GM18519 (cell line): ENCODE measurements at regions not wholly inside any gene's neighbourhood (a gene's known extent, or its start where the extent isn't known, plus 50 kb on each side); places are given as distances from the start of the nearest gene placed in this dataset.
"Not testable (repeated sequence)": the region's sequence is repeated elsewhere in the genome, so short reads cannot be mapped to it uniquely, and the experiment has no call there.

Source experiments
- ATAC-seq: cut with Tn5 transposase; IDR thresholded peaks from one replicate; pipeline ENCODE4 v1.9.1; 2021; ENCODE audit warnings: mild to moderate bottlenecking, moderate library complexity; ENCODE audit not compliant: unreplicated experiment, low FRiP score

DNA sequence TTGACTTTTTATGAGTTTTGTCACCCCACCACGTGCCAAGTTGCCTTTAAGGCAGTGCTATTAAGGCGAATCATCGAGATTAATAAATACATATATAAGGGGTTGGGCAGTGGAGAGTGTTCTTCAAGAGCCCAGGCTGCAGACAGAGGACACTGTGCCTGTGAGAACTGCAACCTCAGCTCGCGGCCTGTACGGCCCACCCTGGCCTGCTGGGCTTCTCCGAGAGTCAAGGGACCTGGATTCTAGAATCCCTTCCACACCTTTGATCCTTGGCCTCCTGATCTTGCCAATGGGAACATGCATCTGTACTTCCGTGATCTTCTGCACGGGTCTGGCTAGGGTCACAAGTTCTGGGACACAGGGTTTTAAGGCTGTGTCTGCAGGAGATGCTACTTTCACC lies 54.5 kb downstream of the IRX5 start:
- no peak for ATAC-seq

DNA sequence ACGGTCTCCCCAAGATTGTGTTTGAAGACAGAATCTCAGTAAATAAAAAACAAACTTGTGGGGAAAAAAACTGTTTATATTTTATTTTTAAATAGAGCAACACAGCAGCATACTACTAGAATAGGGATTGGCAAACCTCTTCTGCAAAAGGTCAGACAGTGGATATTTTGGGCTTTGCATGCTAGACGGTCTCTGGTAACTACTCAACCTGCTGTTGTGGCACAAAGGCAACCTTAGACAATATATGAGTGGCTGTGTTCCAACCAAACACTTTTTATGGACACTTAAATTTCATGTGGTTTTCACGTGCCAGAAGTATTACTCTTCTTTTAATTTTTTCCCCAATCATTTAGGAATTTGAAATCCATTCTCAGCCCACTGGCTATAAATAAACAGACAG lies 55.0 kb downstream of the IRX5 start:
- ATAC-seq, result no peak

DNA sequence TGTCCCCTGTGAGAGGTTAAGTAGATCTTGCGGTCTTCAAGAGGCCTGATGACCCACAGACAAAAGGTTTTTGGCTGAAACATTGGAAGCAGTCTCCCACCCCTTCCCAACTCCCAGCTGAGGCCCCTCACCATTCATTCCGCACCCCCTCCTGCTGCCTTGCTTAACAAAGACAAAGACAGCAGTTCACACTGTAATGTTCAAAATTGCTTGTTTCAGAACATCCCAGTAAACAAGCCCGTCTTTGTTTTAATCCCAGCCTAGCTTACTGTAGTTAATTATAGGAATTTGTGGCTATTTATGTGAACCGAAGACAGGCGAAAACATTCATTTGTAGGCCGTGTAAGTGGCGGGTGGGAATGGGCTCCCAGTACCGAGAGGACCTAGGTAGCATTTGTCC lies 55.7 kb downstream of the IRX5 start:
- ATAC-seq, result no peak

DNA sequence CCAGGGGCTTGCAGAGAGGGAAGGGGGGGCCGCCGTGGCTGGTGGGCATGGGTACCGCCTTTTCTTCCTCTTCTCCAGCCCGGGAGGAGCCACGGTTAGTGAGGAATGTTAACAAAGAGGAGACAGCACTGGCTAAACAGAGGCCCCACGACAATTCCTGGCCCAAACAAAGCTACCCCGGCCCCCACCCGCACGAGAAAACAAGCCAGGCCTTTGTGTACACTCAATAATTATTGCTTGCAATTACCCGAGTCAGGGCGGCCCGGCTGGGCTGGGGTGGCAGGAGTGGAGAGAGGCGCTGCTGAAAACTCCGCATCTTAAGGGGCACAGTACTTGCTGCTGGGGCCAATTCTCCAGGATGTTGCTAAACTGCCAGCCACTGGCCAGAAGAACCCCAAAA lies 56.4 kb downstream of the IRX5 start:
- no peak for ATAC-seq

DNA sequence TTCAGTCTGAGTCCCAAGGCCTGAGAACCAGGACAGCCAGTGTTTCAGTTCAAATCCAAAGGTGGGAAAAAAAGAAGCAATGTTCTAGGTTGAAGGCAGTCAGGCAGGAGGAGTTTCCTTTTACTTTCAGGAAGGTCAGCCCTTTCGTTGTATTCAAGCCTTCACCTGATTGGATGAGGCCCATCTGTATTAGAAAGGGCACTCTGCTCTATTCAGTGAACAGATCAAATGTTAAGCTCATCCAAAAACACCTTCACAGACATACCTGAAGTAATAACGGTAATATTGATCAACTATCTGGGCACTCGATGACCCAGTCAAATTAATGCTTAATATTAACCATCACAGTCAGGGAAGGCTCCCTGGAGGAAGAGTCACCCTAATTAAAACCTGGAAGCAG lies 60.9 kb downstream of the IRX5 start:
- no peak for ATAC-seq

DNA sequence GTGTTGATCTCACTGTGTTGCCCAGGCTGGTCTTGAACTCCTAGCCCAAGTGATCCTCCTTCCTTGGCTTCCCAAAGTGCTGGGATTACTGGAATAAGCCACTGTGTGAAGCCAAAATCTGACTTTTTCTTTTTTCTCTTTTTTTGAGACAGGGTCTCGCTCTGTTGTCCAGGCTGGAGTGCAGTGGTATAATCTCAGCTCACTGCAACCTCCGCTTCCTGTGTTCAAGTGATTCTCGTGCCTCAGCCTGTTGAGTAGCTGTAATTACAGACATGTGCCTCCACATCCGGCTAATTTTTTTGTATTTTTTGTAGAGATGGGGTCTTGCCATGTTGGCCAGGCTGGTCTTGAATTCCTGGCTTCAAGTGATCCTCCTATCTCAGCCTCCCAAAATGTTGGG lies 61.3 kb downstream of the IRX5 start:
- not testable (repeated sequence) for ATAC-seq

DNA sequence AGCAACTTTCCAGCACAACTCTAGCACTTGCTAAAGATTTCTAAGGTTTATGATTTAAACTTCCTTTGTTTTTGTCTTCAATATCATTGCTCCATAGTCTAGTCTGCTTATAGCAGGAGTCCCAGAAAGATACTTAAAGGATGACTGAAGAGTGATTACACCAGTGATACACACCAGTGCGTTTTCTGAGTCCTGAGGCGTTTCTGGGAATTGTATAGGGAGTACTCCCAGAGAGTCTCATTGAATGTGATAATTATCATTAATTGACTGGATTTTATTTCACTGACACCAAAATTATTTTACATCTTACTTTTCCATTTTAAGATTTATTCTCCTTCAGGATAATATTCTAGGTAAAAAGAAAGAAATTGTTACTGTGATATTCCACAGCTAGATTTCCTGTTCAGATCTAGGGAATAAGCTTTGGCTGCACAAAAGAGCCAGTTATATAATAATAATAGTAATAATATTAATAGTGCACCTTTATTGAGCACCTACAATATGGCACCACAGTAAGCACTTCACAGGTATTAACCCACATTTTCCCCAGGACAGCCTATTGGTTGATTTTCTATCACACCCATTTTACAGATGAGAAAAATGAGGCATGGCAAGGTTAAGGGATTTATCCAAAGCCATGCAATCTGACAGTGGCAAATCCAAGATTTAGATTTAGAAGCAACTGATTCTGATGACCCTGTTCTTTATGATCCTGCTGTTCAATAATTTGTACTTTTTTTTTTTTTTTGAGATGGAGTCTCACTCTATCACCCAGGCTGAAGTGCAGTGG lies 62.6 kb downstream of the IRX5 start:
- ATAC-seq, result no peak

DNA sequence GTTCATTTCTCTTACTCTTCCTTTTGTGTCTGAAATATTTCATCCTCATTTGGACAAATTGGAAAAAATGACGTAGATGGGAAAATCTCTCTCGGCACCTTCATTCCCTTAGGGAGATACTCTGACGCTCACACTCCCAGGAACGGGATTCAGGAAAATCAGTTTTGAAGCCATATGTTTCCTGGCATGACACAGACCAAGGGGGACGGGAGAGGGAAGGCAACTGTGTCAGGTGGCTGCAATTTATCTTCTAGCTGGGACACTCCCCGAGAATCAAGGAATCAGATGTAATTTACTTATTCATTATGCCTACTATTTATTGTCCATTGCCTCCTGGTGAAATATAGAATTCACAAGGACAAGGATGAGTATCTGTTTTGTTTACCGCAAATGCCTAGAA lies 65.5 kb downstream of the IRX5 start:
- no peak for ATAC-seq

DNA sequence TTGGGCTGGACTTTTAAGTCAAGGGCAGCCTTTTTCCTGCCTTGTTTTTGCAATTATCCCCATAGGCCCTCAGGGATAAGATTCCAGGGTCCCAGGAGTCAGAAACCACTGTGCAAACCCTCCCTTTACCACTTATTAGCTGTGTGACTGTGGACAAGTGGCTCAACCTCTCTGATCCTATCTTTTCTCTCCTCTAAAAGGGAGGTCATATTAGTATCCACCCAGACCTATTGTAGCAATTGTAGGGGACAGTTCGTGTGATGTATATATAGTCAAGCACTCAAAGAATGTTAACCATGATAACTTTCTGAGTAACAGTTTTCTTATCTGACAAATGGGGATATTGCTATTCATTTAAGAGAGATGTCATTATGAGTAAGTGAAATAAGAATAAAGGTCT lies 68.2 kb downstream of the IRX5 start:
- no peak for ATAC-seq

DNA sequence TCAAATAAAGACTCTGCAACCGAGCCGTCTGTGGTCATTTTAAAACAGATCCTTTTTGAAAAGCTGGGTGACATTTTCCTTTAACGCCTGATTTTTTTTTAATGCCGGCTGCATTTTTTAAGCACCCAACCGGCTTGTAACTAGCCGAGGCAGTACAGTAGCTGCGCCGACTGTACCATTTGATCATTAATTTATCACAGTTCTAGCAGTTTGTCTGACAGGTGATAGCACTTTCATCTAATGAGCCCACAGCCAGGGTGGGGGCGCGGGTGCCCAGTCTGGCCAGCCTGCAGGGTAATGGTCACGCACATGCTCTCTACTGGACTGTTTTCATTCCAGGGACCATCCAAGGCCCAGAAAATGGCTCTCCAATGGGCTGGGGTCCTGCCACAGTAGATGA lies 68.8 kb downstream of the IRX5 start:
- no peak for ATAC-seq

DNA sequence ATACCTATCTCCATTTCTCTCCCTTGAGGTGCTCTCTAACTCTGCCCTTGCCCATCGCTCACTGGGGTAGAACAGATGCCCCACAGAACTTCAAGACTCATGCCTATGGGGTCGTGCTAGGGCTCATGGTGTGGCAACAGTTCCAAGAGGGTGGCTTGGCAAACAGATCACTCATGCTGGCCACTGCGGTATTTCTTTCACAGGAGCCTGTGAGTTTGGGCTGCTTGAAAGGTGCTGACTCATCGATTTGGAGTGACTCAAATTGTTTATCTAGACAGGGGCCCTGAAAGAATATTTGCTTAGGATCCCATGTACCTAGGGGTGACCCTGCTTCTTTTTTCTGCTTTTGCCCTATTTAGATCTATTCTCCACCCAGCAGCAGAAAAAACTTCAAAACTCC lies 69.9 kb downstream of the IRX5 start:
- no peak for ATAC-seq

DNA sequence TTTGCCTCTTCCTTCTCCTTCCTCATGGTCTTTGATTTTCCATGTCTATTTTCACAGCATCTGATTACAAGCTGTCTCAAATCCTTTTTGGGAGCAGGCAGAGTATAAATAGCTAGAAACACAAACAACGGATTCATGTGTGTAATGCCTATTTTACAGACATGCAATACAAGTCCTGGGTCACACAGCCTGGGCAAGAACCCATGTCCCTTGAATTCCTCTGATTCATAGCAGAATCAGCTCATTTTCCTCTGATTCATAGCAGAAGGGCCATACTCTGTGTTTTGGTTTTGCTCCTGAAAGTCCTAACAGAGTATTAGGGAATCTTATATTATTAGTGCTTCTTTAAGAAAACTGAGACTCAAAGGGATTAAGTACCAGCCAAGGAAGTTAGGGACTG lies 71.3 kb downstream of the IRX5 start:
- no peak for ATAC-seq

DNA sequence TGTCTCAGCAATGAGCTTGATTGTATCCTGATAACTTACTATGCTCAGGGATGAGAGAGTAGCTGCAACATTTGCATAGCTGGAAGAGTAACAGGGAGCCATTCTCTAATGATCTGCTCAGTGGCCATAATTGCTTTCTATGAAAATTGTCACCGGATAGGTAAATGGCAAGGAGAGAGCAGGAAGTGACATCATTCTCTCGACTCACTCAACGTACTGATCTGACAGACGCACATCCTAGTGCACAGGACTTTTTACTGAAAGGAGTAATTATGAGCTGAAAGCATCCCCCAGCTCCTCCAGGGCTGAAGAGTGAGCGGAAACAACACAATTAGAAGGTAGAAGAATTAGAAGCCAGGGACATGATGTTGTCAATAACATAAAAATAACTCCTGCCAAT lies 71.8 kb downstream of the IRX5 start:
- ATAC-seq, result no peak

DNA sequence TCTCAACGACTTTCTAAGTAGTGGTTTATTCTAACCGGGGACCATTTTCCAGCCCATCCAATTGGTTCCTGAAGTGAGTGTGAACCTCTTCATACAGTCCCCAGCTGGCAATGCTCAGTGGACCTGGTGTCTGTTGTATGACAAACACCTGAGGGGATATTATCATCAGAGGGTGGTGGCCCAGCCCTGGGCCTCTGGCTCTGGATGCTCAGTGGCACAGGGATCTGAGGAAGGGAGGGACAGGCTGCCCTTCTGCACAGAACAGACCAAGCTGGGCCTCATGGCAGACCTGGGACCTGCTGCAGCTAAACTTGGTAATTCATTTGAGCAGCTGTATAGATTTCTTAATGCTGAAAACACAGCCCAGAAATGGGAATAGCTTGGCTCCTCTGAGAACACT lies 72.6 kb downstream of the IRX5 start:
- no peak for ATAC-seq

DNA sequence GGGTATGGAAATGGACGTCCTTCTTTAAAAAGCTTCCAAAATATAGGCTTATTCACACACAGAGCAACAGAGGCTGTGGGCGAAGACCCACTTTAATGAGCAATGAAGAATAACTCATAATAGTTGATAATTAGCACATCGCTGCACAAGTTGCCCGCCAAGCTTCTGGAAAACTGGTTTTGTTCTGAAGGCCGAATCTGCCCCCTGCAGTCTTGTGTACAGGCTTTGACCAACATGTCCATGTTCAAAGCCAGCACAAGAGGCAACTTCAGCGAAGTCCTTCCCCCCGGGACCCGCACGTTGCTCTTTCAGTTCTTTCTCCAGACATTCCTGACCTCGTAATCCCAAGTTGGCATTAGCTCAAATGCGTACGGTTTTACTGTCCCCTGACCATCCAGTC lies 73.3 kb downstream of the IRX5 start:
- no peak for ATAC-seq

DNA sequence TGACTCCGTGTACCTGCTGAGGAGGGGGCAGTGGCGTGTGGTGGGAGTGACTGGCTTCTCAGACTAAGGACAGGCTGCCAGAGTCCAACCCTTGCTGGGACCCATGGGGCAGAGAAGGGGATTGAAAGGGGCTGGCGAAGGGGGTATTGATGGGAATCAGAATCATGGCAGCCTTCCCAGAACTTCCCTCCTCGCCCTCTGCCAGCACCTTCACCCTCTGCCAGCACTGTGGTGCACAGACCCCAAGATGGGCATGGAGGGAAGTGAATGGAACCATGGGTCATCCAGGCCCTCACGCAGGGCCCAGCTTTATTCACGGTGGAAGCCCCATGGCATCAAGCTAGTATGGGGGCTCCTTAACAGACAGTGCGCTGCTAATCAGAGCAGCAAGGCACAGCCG lies 76.8 kb downstream of the IRX5 start:
- ATAC-seq, result no peak

DNA sequence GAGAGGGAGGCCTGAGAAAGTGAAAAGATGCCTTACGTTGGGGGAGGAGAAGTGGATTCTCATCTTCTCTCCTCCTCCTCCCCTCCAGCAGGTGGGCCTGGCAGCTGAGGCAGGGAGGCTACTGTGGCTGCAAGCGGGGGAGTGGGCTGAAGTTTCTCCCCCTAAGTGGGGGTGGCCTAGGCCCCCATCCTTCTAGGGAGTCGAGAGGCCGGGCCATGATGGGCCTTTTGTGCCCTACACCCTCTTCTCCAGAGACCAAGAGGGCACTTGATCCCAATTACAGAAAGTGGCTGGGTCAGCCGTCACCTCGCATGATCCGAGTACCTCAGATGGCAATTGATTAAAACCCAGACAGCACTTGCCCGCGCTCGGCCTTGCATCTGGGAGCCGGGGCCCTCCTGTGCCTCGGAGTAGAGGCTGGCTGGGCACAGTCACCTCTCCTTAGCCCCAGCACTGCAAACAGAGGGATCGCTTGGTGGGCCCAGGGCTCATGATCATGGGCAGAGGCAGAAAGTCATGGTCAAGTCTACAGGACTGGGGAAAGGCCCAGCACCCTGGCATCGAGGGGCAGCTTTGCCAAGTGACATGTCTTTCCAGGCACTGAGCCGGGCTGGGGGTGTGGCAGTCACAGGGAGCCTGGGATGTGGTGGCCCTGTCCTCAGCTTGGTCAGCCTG lies 78.3 kb downstream of the IRX5 start:
- ATAC-seq, result no peak

DNA sequence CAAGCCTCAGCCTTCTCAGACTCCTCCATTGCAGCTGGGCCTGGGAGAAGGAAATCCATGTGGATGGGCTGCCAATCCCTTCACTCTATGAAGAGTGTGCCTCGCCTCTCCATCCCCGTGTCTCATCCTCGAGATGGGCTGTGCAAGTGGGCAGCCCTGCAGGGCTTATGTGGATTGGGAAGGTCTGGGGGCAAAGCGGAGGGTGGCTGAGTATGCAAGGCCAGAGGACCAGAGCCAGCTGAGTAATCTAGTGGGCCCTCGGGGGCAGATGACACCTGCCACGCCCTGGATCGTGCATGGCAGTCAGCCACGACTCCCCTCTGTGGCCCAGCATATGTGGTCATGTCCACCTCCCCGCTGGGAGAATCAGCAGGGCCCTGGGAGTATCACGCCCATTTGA lies 78.9 kb downstream of the IRX5 start:
- no peak for ATAC-seq

DNA sequence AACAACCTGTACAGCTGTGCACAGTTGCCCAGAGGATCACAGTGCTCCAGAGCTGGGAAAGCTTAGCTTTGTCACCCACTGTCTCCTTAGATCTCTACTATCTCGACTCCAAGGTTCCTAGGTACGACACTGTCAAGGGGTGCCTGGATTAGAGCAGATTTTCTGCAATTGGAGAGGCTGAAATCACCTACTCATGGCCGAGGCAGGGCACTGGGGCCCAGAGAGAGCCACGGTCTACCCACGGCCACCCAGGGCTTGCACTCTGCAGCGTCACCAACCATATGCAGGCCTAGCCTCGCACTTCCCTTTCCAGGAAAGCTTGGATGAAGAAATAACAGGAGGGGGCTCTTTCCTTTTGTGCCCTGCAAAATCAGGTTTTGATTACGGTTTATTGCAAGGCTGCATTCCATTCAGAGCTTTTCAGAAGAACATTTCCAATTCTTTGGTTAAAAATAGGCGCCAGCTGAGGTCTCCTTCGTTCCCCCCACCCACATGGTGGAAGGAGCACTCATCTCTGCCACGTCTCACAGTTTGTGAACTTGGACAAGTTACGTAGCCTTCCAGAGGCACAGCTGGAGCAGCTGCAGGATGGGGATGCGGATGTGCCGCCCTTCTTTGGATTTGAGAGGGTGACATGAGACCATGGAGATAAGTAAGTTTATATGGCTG lies 80.0 kb downstream of the IRX5 start:
- no peak for ATAC-seq

DNA sequence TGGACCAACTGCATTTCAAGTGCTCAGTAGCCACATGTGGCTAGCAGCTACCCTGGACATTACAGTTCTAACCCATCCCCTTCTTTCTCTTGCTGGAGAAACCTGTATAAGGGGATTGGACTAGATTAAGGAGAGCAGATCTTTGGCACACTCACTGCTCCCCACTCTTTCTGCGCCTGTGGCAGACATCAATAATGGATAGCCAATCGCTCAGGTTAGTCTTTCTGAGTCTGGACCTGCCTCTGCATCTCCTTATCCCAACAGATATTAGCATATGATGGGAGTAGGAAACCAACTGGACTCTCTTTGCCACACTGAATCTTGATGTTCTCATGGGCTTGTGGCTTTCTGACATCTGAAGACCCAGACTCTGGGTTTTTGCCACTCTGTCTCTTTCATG lies 81.7 kb downstream of the IRX5 start:
- ATAC-seq, result no peak

DNA sequence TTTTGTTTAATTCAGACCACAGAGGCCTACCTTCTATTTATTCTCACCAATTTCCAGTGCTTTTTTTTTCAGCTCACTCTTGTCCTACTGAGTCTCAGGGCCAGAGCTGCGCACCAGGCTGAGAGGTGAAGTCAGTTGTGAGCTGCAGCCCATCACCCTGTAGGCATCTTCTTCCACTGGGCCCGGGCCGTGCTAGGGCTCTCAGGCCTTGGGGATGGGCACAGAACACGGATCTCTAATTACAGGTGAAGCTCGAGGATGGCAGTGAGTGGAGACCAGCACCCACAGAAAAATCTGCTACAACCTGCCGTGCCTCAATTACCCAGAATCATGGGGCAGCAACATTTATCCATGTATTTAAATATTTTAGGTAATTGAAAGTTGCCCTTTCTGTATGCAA lies 82.1 kb downstream of the IRX5 start:
- no peak for ATAC-seq

DNA sequence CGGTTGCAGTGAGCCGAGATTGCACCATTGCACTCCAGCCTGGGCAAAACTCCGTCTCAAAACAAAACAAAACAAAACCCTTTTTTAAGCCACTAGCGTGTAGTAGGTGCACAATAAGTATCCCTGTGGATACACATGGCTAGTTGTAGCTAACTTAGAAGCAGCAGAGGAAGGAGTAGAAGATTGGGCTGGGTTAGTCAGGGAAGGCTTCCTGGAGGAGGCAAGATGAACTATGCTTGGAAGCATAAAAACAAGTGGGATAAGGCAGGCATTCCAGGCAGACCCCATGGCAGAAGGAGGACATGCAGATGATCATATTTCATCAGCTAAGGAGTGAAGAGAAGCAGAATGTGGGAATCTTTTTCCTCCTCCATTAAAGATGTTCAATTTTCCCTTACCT lies 83.4 kb downstream of the IRX5 start:
- ATAC-seq, result no peak
